Stromal cell of bone marrow (primary cell): ENCODE measurements at regions not wholly inside any gene's neighbourhood (a gene's known extent, or its start where the extent isn't known, plus 50 kb on each side); places are given as distances from the start of the nearest gene placed in this dataset.
"Not testable (repeated sequence)": the region's sequence is repeated elsewhere in the genome, so short reads cannot be mapped to it uniquely, and the experiment has no call there.

Source experiments
- DNase-seq: peaks from one replicate; pipeline ENCODE4 v3.0.0-alpha.2; 2012; ENCODE audit warnings: low read depth

- no peak for DNase-seq
Measured at GRCh38 chr14:85883101-85883500, 353.2 kb downstream of the FLRT2 start.

- no peak for DNase-seq
Measured at GRCh38 chr14:85881935-85882334, 352.0 kb downstream of the FLRT2 start.

- no peak for DNase-seq
Measured at GRCh38 chr14:85878874-85879273, 348.9 kb downstream of the FLRT2 start.

- no peak for DNase-seq
Measured at GRCh38 chr14:85873006-85873405, 343.1 kb downstream of the FLRT2 start.

- DNase-seq, result no peak
Measured at GRCh38 chr14:85867450-85867849, 337.5 kb downstream of the FLRT2 start.

- no peak for DNase-seq
Measured at GRCh38 chr14:85865701-85866100, 335.8 kb downstream of the FLRT2 start.

- no peak for DNase-seq
Measured at GRCh38 chr14:85858634-85859033, 328.7 kb downstream of the FLRT2 start.

- DNase-seq, result no peak
Measured at GRCh38 chr14:85856430-85856829, 326.5 kb downstream of the FLRT2 start.

GRCh38 chr14:85853996-85854526 is 324.1 kb downstream of the FLRT2 start:
- DNase-seq, result peak; percentile 9

GRCh38 chr14:85852906-85853305 is 323.0 kb downstream of the FLRT2 start:
- DNase-seq, result no peak

- peak; percentile 25 for DNase-seq
Measured at GRCh38 chr14:85852123-85852522, 322.2 kb downstream of the FLRT2 start.

- DNase-seq, result not testable (repeated sequence)
Measured at GRCh38 chr14:85830549-85830948, 300.6 kb downstream of the FLRT2 start.

GRCh38 chr14:85829601-85830000 is 299.7 kb downstream of the FLRT2 start:
- not testable (repeated sequence) for DNase-seq

- no peak for DNase-seq
Measured at GRCh38 chr14:85824526-85824925, 294.6 kb downstream of the FLRT2 start.

- DNase-seq, result no peak
Measured at GRCh38 chr14:85822236-85822635, 292.3 kb downstream of the FLRT2 start.

GRCh38 chr14:85817430-85817829 is 287.5 kb downstream of the FLRT2 start:
- no peak for DNase-seq

- no peak for DNase-seq
Measured at GRCh38 chr14:85813040-85813439, 283.1 kb downstream of the FLRT2 start.

- no peak for DNase-seq
Measured at GRCh38 chr14:85811340-85811739, 281.4 kb downstream of the FLRT2 start.

GRCh38 chr14:85799668-85800067 is 269.7 kb downstream of the FLRT2 start:
- no peak for DNase-seq

GRCh38 chr14:85798856-85799255 is 268.9 kb downstream of the FLRT2 start:
- DNase-seq, result peak; percentile 10

- DNase-seq, result no peak
Measured at GRCh38 chr14:85793533-85793932, 263.6 kb downstream of the FLRT2 start.

- no peak for DNase-seq
Measured at GRCh38 chr14:85789506-85789905, 259.6 kb downstream of the FLRT2 start.

GRCh38 chr14:85788470-85789233 is 258.7 kb downstream of the FLRT2 start:
- DNase-seq, result no peak

GRCh38 chr14:85766295-85766694 is 236.4 kb downstream of the FLRT2 start:
- no peak for DNase-seq
